ENCODE measurements at regions not wholly inside any gene's neighbourhood (a gene's known extent, or its start where the extent isn't known, plus 50 kb on each side); places are given as distances from the start of the nearest gene placed in this dataset.

DNA sequence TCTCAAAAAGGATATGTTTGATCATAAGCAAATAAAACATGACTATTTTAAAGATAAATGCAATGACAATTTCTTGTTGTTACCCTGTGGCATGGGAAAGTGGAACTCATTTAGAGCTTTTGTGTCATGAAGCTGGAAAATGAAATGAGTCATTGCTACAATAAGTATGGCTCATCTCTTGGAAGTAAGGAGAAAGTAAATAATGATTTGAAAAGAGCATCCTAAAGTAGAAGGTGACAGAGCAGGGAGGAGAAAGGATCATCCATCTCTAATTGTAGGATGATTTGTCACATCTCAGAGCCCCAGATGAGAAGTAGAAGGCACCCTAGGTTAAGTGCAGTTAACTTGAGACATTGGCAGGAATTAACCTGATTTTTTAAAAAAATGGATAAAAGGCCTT, 200.5 kb downstream of the CPS1 start:
- DNase-seq (no peak), ATAC-seq (ENCODE audit: insufficient read depth, low FRiP score) (no peak)
- Histone ChIP-seq H3K4me1 (ENCODE audit: control insufficient read depth in 5 of 5, insufficient read depth in 5 of 5, low read length in 5 of 5) (peaks cover 0 to 6% (median 0%) of the 10 kb centered on the region in 5 donors), H3K27ac (ENCODE audit: low read depth in 1 of 2, low read length in 1 of 2) (no peak overlapping the region), H3K9ac (ENCODE audit: insufficient read depth in 1 of 2, low read length in 2 of 2) (no peak overlapping the region), H3K27me3 (ENCODE audit: control insufficient read depth in 3 of 3, insufficient read depth in 3 of 3, low read length in 2 of 3) (peaks cover 0 to 2% (median 0%) of the 10 kb centered on the region in 3 donors), H3K36me3 (ENCODE audit: control insufficient read depth in 4 of 4, insufficient read depth in 4 of 4, low read length in 4 of 4) (no peaks in the 10 kb centered on the region), H3K9me3 (ENCODE audit: control insufficient read depth in 4 of 4, insufficient read depth in 3 of 4, low read length in 3 of 4) (no peaks in the 10 kb centered on the region), H3K4me3 (no peak overlapping the region)
- TF ChIP-seq, protein P1, sequence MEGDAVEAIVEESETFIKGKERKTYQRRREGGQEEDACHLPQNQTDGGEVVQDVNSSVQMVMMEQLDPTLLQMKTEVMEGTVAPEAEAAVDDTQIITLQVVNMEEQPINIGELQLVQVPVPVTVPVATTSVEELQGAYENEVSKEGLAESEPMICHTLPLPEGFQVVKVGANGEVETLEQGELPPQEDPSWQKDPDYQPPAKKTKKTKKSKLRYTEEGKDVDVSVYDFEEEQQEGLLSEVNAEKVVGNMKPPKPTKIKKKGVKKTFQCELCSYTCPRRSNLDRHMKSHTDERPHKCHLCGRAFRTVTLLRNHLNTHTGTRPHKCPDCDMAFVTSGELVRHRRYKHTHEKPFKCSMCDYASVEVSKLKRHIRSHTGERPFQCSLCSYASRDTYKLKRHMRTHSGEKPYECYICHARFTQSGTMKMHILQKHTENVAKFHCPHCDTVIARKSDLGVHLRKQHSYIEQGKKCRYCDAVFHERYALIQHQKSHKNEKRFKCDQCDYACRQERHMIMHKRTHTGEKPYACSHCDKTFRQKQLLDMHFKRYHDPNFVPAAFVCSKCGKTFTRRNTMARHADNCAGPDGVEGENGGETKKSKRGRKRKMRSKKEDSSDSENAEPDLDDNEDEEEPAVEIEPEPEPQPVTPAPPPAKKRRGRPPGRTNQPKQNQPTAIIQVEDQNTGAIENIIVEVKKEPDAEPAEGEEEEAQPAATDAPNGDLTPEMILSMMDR (IDR thresholded peaks at IDR 0.05; ENCODE audit: control extremely low read depth, extremely low read depth) = no peak

DNA sequence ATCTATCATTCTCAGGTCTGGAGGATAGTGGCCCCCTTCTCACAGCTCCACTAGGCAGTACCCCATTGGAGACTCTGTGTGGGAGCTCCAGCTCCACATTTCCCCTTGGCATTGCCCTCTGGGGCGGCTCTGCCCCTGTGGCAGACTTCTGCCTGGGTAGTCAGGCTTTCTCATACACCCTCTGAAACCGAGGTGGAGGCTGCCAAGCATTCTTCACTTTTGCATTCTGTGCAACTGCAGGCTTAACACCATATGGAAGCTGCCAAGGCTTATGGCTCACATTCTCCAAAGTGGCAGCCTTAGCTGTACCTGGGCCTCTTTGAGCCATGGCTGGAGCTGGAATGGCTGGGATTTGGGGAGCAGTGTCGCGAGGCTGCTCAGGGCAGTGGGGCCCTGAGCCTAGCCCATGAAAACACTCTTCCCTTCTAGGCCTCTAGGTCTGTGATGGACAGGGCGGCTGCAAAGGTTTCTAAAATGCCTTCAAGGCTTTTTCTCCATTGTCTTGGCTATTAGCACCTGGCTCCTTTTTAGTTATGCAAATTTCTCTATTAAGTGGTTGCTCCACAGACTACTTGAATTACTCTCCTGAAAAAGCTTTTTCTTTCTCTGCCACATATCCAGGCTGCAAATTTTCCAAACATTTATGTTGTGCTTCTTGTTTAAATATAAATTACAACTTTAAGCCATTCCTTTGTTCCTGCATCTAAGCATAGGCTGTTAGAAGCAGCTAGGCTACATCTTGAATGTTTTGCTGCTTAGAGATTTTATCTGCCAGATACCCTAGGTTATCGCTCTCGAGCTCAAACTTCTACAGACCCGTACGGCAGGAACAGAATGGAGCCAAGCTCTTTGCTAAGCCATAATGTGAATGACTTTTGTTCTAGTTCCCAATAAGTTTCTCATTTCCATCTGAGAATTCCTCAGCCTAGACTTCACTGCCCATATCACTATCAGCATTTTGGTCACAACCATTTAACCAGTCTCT, 206.5 kb downstream of the CPS1 start:
- H3K27ac ChIP-seq (ENCODE audit: low read depth in 1 of 2, low read length in 1 of 2) = no peak overlapping the region
- ATAC-seq (ENCODE audit: insufficient read depth, low FRiP score) (no peak), DNase-seq (no peak)
- H3K27me3 ChIP-seq (ENCODE audit: control insufficient read depth in 3 of 3, insufficient read depth in 3 of 3, low read length in 2 of 3) = no peaks in the 10 kb centered on the region
- TF ChIP-seq, protein P1 (IDR thresholded peaks at IDR 0.05; ENCODE audit: control extremely low read depth, extremely low read depth) = no peak
- H3K4me1 ChIP-seq (ENCODE audit: control insufficient read depth in 5 of 5, insufficient read depth in 5 of 5, low read length in 5 of 5) = no peaks in the 10 kb centered on the region
- H3K9ac ChIP-seq (ENCODE audit: insufficient read depth in 1 of 2, low read length in 2 of 2) = no peak overlapping the region
- H3K9me3 ChIP-seq (ENCODE audit: control insufficient read depth in 4 of 4, insufficient read depth in 3 of 4, low read length in 3 of 4) = no peaks in the 10 kb centered on the region
- no peak overlapping the region for H3K4me3 ChIP-seq
- H3K36me3 ChIP-seq (ENCODE audit: control insufficient read depth in 4 of 4, insufficient read depth in 4 of 4, low read length in 4 of 4) = no peaks in the 10 kb centered on the region
- WGBS, 2 donors = 76 to 85% methylated on average over 9 of the region's 9 CpGs

DNA sequence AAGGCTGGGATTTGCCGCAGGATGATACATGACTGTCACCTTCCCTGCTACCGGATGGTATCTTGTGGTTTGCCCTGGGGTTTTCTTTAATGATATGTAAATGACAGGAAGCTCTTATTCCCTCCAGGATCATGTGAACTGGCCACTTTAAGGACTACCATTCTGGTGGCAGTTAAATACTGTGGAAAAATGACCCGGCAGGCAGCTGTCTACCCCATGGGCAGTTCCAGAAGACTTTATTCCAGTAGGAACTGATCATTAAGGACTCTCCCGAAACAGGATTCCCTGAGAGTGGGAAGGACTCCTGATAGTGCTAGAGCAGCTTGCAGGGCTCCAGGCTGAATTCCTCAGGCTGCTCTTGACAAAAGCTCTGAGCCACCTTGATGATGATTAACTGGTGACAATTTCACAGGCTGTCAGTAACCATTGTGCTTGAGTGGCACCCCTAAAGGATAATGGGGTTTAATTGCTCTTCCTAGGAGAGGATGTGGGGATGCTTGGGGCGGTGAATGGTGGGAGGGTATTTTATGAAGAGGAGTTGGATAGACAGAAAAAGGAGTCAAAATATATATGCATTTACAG, 212.0 kb downstream of the CPS1 start:
- 82 to 89% methylated on average over 5 of the region's 5 CpGs for WGBS, 2 donors
- no peak for ATAC-seq (ENCODE audit: insufficient read depth, low FRiP score)
- Histone ChIP-seq H3K4me3 (no peak overlapping the region), H3K9ac (ENCODE audit: insufficient read depth in 1 of 2, low read length in 2 of 2) (no peak overlapping the region), H3K27me3 (ENCODE audit: control insufficient read depth in 3 of 3, insufficient read depth in 3 of 3, low read length in 2 of 3) (no peaks in the 10 kb centered on the region), H3K36me3 (ENCODE audit: control insufficient read depth in 4 of 4, insufficient read depth in 4 of 4, low read length in 4 of 4) (no peaks in the 10 kb centered on the region), H3K4me1 (ENCODE audit: control insufficient read depth in 5 of 5, insufficient read depth in 5 of 5, low read length in 5 of 5) (no peaks in the 10 kb centered on the region), H3K27ac (ENCODE audit: low read depth in 1 of 2, low read length in 1 of 2) (no peak overlapping the region), H3K9me3 (ENCODE audit: control insufficient read depth in 4 of 4, insufficient read depth in 3 of 4, low read length in 3 of 4) (no peaks in the 10 kb centered on the region)
- TF ChIP-seq, protein P1 (IDR thresholded peaks at IDR 0.05; ENCODE audit: control extremely low read depth, extremely low read depth) = no peak
- DNase-seq = no peak
